WTC11 (cell line): ENCODE measurements at regions not wholly inside any gene's neighbourhood (a gene's known extent, or its start where the extent isn't known, plus 50 kb on each side); places are given as distances from the start of the nearest gene placed in this dataset.
"Not testable (repeated sequence)": the region's sequence is repeated elsewhere in the genome, so short reads cannot be mapped to it uniquely, and the experiment has no call there.

Experiments used
- ATAC-seq: fragments of 200-7000 bp; cut with Tn5 transposase; 2 replicates; pipeline ENCODE4 v1.10.0; 2021; ENCODE audit warnings: mild to moderate bottlenecking, moderate library complexity
- CTCF ChIA-PET: fragments of 300-600 bp; sonication (Branson Sonifier 250); formaldehyde crosslinking; loops from one replicate; lab custom pipeline; 2021; ENCODE audit warnings: antibody characterized with exemption; lab: Charles Lee
- POLR2A ChIA-PET: fragments of 350-600 bp; sonication (Branson Sonifier 250); formaldehyde crosslinking; loops from one replicate; lab custom pipeline; 2021; ENCODE audit warnings: antibody characterized with exemption; lab: Charles Lee
- DNase-seq: peaks from one replicate; pipeline ENCODE4 v3.0.0; 2021; ENCODE audit warnings: low spot score
- H3K27ac Mint-ChIP-seq: 2 replicates; pipeline ENCODE4 v1.8.0; 2021; ENCODE audit warnings: mixed read lengths
- H3K27me3 Mint-ChIP-seq: 2 replicates; pipeline ENCODE4 v1.8.0; 2021; ENCODE audit warnings: low read depth, mild to moderate bottlenecking, moderate library complexity, mixed read lengths
- H3K36me3 Mint-ChIP-seq: 2 replicates; pipeline ENCODE4 v1.8.0; 2021; ENCODE audit warnings: mixed read lengths
- H3K4me1 Mint-ChIP-seq: 2 replicates; pipeline ENCODE4 v1.8.0; 2022; ENCODE audit warnings: mixed read lengths
- H3K4me3 Mint-ChIP-seq: 2 replicates; pipeline ENCODE4 v1.8.0; 2021; ENCODE audit warnings: mild to moderate bottlenecking, moderate library complexity, mixed read lengths
- H3K9me3 Mint-ChIP-seq: 2 replicates; pipeline ENCODE4 v1.8.0; 2021; ENCODE audit warnings: mixed read lengths
- AFF4 ChIP-seq: sonication (generic); formaldehyde crosslinking; IDR thresholded peaks from 2 replicates; pipeline ENCODE4 v1.8.1; 2023; ENCODE audit warnings: mild to moderate bottlenecking, missing genetic modification reagents, borderline replicate concordance
- ESRRA ChIP-seq: sonication (generic); formaldehyde crosslinking; IDR thresholded peaks from 2 replicates; pipeline ENCODE4 v1.8.1; 2022; ENCODE audit warnings: mild to moderate bottlenecking, missing genetic modification reagents, borderline replicate concordance
- ETV6 ChIP-seq: sonication (generic); formaldehyde crosslinking; IDR thresholded peaks from 2 replicates; pipeline ENCODE4 v1.8.1; 2022; ENCODE audit warnings: mild to moderate bottlenecking, missing genetic modification reagents
- FOXK1 ChIP-seq: sonication (generic); formaldehyde crosslinking; IDR thresholded peaks from 2 replicates; pipeline ENCODE4 v1.8.0; 2022; ENCODE audit warnings: mild to moderate bottlenecking, moderate library complexity, missing genetic modification reagents
- FOXP4 ChIP-seq: sonication (generic); formaldehyde crosslinking; IDR thresholded peaks from 2 replicates; pipeline ENCODE4 v1.8.0; 2022; ENCODE audit warnings: mild to moderate bottlenecking, missing genetic modification reagents
- GABPB1 ChIP-seq: sonication (generic); formaldehyde crosslinking; IDR thresholded peaks from 2 replicates; pipeline ENCODE4 v1.8.1; 2023; ENCODE audit warnings: mild to moderate bottlenecking, missing genetic modification reagents
- MYBL2 ChIP-seq: sonication (generic); formaldehyde crosslinking; IDR thresholded peaks from 2 replicates; pipeline ENCODE4 v1.8.1; 2023; ENCODE audit warnings: mild to moderate bottlenecking, moderate library complexity, missing genetic modification reagents
- RELA ChIP-seq: sonication (generic); formaldehyde crosslinking; IDR thresholded peaks from 2 replicates; pipeline ENCODE4 v1.8.1; 2022; ENCODE audit warnings: missing genetic modification reagents, mild to moderate bottlenecking, borderline replicate concordance
- SP1 ChIP-seq: sonication (generic); formaldehyde crosslinking; conservative IDR thresholded peaks from 2 replicates; pipeline ENCODE4 v1.8.1; 2022; ENCODE audit warnings: missing genetic modification reagents
- TEAD1 ChIP-seq: sonication (generic); formaldehyde crosslinking; IDR thresholded peaks from 2 replicates; pipeline ENCODE4 v1.8.0; 2022; ENCODE audit warnings: mild to moderate bottlenecking, missing genetic modification reagents
- TEAD4 ChIP-seq: sonication (generic); formaldehyde crosslinking; IDR thresholded peaks from 2 replicates; pipeline ENCODE4 v1.8.0; 2022; ENCODE audit warnings: mild to moderate bottlenecking, missing genetic modification reagents
- USF1 ChIP-seq: sonication (generic); formaldehyde crosslinking; IDR thresholded peaks from 2 replicates; pipeline ENCODE4 v1.8.0; 2022; ENCODE audit warnings: mild to moderate bottlenecking, missing genetic modification reagents
- USF2 ChIP-seq: sonication (generic); formaldehyde crosslinking; IDR thresholded peaks from 2 replicates; pipeline ENCODE4 v1.8.1; 2023; ENCODE audit warnings: mild to moderate bottlenecking, missing genetic modification reagents, moderate library complexity
- ZNF263 ChIP-seq: sonication (generic); formaldehyde crosslinking; IDR thresholded peaks from 2 replicates; pipeline ENCODE4 v1.8.1; 2022; ENCODE audit warnings: low read depth, mild to moderate bottlenecking, moderate library complexity, missing genetic modification reagents
- ZNF396 ChIP-seq: fragments of 250-450 bp; sonication (Bioruptor Pico); IDR thresholded peaks from 2 replicates; pipeline ENCODE4 v1.8.0; 2021; ENCODE audit warnings: mild to moderate bottlenecking, moderate library complexity, borderline replicate concordance
- ZNF671 ChIP-seq: fragments of 250-450 bp; sonication (Bioruptor Pico); IDR thresholded peaks from 2 replicates; pipeline ENCODE4 v1.8.0; 2021; ENCODE audit warnings: mild to moderate bottlenecking
- TF ChIP-seq, protein P1 (sequence below): fragments of 250-450 bp; sonication (Bioruptor Pico); IDR thresholded peaks from 2 replicates; pipeline ENCODE4 v1.9.0; 2021; ENCODE audit warnings: mild to moderate bottlenecking
- TF ChIP-seq, protein P2 (sequence below): sonication (generic); formaldehyde crosslinking; IDR thresholded peaks from 2 replicates; pipeline ENCODE4 v1.8.0; 2023; ENCODE audit warnings: missing genetic modification reagents

GRCh38 chr10:30522661-30523078 is 88.7 kb downstream of the MAP3K8 start:
- DNase-seq: peak; percentile 79
- H3K4me1 Mint-ChIP-seq: peaks cover 30% of the 10 kb centered on the region
- H3K4me3 Mint-ChIP-seq, POLR2A ChIA-PET, H3K27me3 Mint-ChIP-seq: not testable (repeated sequence)
- TF ChIP-seq SP1 (CRISPR knock-in tag) (0 out of 2 replicates have a peak, but pooled peaks have one; percentile 54), FOXK1 (CRISPR knock-in tag) (peak; percentile 93), TEAD1 (CRISPR knock-in tag) (peak; percentile 95; the same call in 1 of the 2 replicates), ESRRA (CRISPR knock-in tag) (peak; percentile 63; the same call in 1 of the 2 replicates), GABPB1 (CRISPR knock-in tag) (peak; percentile 53; the same call in 1 of the 2 replicates), FOXP4 (peak; percentile 88; the same call in 1 of the 2 replicates), ZNF671 (CRISPR knock-in tag) (0 out of 2 replicates have a peak, but pooled peaks have one; percentile 55), USF1 (peak; percentile 52; the same call in 1 of the 2 replicates), TEAD4 (CRISPR knock-in tag) (0 out of 2 replicates have a peak, but pooled peaks have one; percentile 55), ETV6 (peak; percentile 90), USF2 (CRISPR knock-in tag) (peak; percentile 74)
- TF ChIP-seq, protein P1, sequence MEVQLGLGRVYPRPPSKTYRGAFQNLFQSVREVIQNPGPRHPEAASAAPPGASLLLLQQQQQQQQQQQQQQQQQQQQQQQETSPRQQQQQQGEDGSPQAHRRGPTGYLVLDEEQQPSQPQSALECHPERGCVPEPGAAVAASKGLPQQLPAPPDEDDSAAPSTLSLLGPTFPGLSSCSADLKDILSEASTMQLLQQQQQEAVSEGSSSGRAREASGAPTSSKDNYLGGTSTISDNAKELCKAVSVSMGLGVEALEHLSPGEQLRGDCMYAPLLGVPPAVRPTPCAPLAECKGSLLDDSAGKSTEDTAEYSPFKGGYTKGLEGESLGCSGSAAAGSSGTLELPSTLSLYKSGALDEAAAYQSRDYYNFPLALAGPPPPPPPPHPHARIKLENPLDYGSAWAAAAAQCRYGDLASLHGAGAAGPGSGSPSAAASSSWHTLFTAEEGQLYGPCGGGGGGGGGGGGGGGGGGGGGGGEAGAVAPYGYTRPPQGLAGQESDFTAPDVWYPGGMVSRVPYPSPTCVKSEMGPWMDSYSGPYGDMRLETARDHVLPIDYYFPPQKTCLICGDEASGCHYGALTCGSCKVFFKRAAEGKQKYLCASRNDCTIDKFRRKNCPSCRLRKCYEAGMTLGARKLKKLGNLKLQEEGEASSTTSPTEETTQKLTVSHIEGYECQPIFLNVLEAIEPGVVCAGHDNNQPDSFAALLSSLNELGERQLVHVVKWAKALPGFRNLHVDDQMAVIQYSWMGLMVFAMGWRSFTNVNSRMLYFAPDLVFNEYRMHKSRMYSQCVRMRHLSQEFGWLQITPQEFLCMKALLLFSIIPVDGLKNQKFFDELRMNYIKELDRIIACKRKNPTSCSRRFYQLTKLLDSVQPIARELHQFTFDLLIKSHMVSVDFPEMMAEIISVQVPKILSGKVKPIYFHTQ (CRISPR knock-in tag): peak; percentile 72; the same call in 1 of the 2 replicates
- TF ChIP-seq, all 79 proteins: peak for 12; not testable (repeated sequence) for 67
- CTCF ChIA-PET: interaction anchor here (1.4 kb wide), 1 partner anchor 31 kb away, joined by 4 read pairs; no protein-coding TSS in a partner anchor
- ATAC-seq: peak; percentile 26
- Mint-ChIP-seq H3K9me3 (peaks cover 35% of the 10 kb centered on the region), H3K36me3 (peaks cover 31% of the 10 kb centered on the region), H3K27ac (peak overlapping the region; percentile 98)

DNA sequence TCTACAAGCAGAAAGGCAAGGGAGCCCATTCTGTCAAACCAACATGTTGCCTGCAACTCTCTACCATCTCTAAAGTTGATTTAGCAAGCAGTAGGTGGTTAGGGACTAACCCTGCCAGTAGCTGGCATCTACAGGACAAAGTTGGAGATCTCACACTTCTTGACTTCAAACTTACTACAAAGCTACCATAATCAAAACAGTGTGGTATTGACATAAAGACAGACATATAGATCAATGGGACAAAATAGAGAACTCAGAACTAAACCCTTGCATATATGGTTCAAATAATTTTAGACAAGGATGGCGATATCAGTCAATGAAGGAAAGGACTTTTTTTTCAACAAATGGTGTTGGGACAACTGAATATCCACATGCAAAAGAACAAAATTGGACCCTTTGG is 84.9 kb downstream of the MAP3K8 start:
- Mint-ChIP-seq H3K9me3 (peaks cover 32% of the 10 kb centered on the region), H3K4me3 (no peak overlapping the region), H3K4me1 (peaks cover 24% of the 10 kb centered on the region), H3K36me3 (peaks cover 31% of the 10 kb centered on the region), H3K27me3 (no peaks in the 10 kb centered on the region; the same call in 1 of the 2 replicates), H3K27ac (no peak overlapping the region)
- ChIA-PET CTCF (interaction anchor here (1.4 kb wide), 1 partner anchor 72 kb away, joined by 3 read pairs; no protein-coding TSS in a partner anchor), POLR2A (no interaction called here)
- DNase-seq: no peak
- no peak for ATAC-seq
- TF ChIP-seq ZNF396 (CRISPR knock-in tag) (no peak), MYBL2 (CRISPR knock-in tag) (no peak), RELA (CRISPR knock-in tag) (no peak), AFF4 (CRISPR knock-in tag) (no peak), ZNF263 (CRISPR knock-in tag) (no peak), USF2 (CRISPR knock-in tag) (no peak)
- TF ChIP-seq, protein P1 (CRISPR knock-in tag): no peak
- TF ChIP-seq, protein P2, sequence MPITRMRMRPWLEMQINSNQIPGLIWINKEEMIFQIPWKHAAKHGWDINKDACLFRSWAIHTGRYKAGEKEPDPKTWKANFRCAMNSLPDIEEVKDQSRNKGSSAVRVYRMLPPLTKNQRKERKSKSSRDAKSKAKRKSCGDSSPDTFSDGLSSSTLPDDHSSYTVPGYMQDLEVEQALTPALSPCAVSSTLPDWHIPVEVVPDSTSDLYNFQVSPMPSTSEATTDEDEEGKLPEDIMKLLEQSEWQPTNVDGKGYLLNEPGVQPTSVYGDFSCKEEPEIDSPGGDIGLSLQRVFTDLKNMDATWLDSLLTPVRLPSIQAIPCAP (CRISPR knock-in tag): no peak
